Trophoblast cell (in vitro differentiated cells and primary cell): ENCODE measurements at regions not wholly inside any gene's neighbourhood (a gene's known extent, or its start where the extent isn't known, plus 50 kb on each side); places are given as distances from the start of the nearest gene placed in this dataset.

ENCODE experiments used
- DNase-seq, 2 donors: peaks; one replicate each; pipeline ENCODE4 v3.0.0-alpha.2; 2016
- H2AFZ ChIP-seq: 2 replicates; pipeline ENCODE4 v1.6.1; 2013; ENCODE audit warnings: low read length, moderate library complexity, mild to moderate bottlenecking; ENCODE audit not compliant: insufficient read depth, poor library complexity
- H2AK5ac ChIP-seq: 2 replicates; pipeline ENCODE4 v1.6.1; 2013; ENCODE audit warnings: mild to moderate bottlenecking, low read length
- H2BK120ac ChIP-seq: 2 replicates; pipeline ENCODE4 v1.6.1; 2013; ENCODE audit warnings: low read length, mild to moderate bottlenecking, moderate library complexity; ENCODE audit not compliant: insufficient read depth, poor library complexity
- H2BK12ac ChIP-seq: 2 replicates; pipeline ENCODE4 v1.6.1; 2013; ENCODE audit warnings: mild to moderate bottlenecking, low read length, moderate library complexity
- H2BK5ac ChIP-seq: 2 replicates; pipeline ENCODE4 v1.6.1; 2013; ENCODE audit warnings: low read length, low read depth, moderate library complexity, mild to moderate bottlenecking; ENCODE audit not compliant: poor library complexity
- H3K14ac ChIP-seq: 2 replicates; pipeline ENCODE4 v1.6.1; 2013; ENCODE audit warnings: mild to moderate bottlenecking, low read length
- H3K18ac ChIP-seq: 2 replicates; pipeline ENCODE4 v1.6.1; 2013; ENCODE audit warnings: mild to moderate bottlenecking, low read length
- H3K23ac ChIP-seq: 2 replicates; pipeline ENCODE4 v1.6.1; 2013; ENCODE audit warnings: low read length
- H3K27ac ChIP-seq: 2 replicates; pipeline ENCODE4 v1.5.1; 2013; ENCODE audit warnings: low read depth, mild to moderate bottlenecking, inconsistent platforms, low read length, moderate library complexity
- H3K27me3 ChIP-seq: 2 replicates; pipeline ENCODE4 v1.6.1; 2013; ENCODE audit warnings: inconsistent platforms, mild to moderate bottlenecking, low read length, moderate library complexity; ENCODE audit not compliant: insufficient read depth
- H3K36me3 ChIP-seq, 2 experiments: 1 replicate in 1 of 2; 2 replicates in 1 of 2; pipeline ENCODE4 v1.6.1; 2013; ENCODE audit warnings: low read length in 2 of 2, mild to moderate bottlenecking in 2 of 2, moderate library complexity in 1 of 2; ENCODE audit not compliant: insufficient read depth in 2 of 2, control insufficient read depth in 1 of 2
- H3K4ac ChIP-seq: 2 replicates; pipeline ENCODE4 v1.6.1; 2013; ENCODE audit warnings: low read depth, mild to moderate bottlenecking, low read length, moderate library complexity
- H3K4me1 ChIP-seq, 2 experiments: 1 replicate in 1 of 2; 2 replicates in 1 of 2; pipeline ENCODE4 v1.6.1; 2013; ENCODE audit warnings: low read length in 2 of 2, mild to moderate bottlenecking in 2 of 2, moderate library complexity in 1 of 2; ENCODE audit not compliant: insufficient read depth in 2 of 2, control insufficient read depth in 1 of 2
- H3K4me2 ChIP-seq: 2 replicates; pipeline ENCODE4 v1.6.1; 2013; ENCODE audit warnings: inconsistent platforms, mild to moderate bottlenecking, low read length, moderate library complexity
- H3K4me3 ChIP-seq: 2 replicates; pipeline ENCODE4 v1.5.1; 2013; ENCODE audit warnings: mild to moderate bottlenecking, low read depth, low read length, inconsistent platforms
- H3K79me1 ChIP-seq: one replicate; pipeline ENCODE4 v1.6.1; 2013; ENCODE audit warnings: low read length
- H3K79me2 ChIP-seq: 2 replicates; pipeline ENCODE4 v1.6.1; 2013; ENCODE audit warnings: low read length, mild to moderate bottlenecking; ENCODE audit not compliant: control insufficient read depth, insufficient read depth, poor library complexity
- H3K9ac ChIP-seq: 2 replicates; pipeline ENCODE4 v1.6.1; 2013; ENCODE audit warnings: mild to moderate bottlenecking, low read length
- H3K9me3 ChIP-seq: 2 replicates; pipeline ENCODE4 v1.6.1; 2013; ENCODE audit warnings: low read depth, mild to moderate bottlenecking, control low read depth, inconsistent platforms, low read length; ENCODE audit not compliant: insufficient read depth
- H4K12ac ChIP-seq: 2 replicates; pipeline ENCODE4 v1.6.1; 2013; ENCODE audit warnings: low read depth, mild to moderate bottlenecking, low read length, moderate library complexity
- H4K8ac ChIP-seq: 2 replicates; pipeline ENCODE4 v1.6.1; 2013; ENCODE audit warnings: low read depth, mild to moderate bottlenecking, low read length, moderate library complexity
- H4K91ac ChIP-seq: one replicate; pipeline ENCODE4 v1.6.1; 2013; ENCODE audit warnings: low read depth, mild to moderate bottlenecking, low read length, moderate library complexity
- WGBS: extraction: QIAGEN DNeasy Blood & Tissue Kit; methylation state at CpG from one replicate; pipeline ENCODE4 v1.1.7; 2013; ENCODE audit warnings: missing lambda C conversion rate; ENCODE audit not compliant: insufficient read length, insufficient coverage; ENCODE audit errors: extremely low coverage; 5-methylcytosine and 5-hydroxymethylcytosine counted together

- WGBS, result no CpG with 5 or more reads among the region's 4 CpGs
- no peak overlapping the region for H3K9ac ChIP-seq
Measured at GRCh38 chr1:214715126-214715525, 112.1 kb downstream of the CENPF start.

GRCh38 chr1:214717351-214717750 lies 114.4 kb downstream of the CENPF start:
- no peak overlapping the region for H2BK120ac ChIP-seq
- no peak overlapping the region for H3K4ac ChIP-seq
- H3K18ac ChIP-seq, result no peak overlapping the region
- H3K4me3 ChIP-seq, result no peak overlapping the region
- no peaks in the 10 kb centered on the region for H3K79me1 ChIP-seq
- H3K27me3 ChIP-seq, result no peaks in the 10 kb centered on the region
- no peaks in the 10 kb centered on the region for H3K4me1 ChIP-seq
- H2AK5ac ChIP-seq, result no peak overlapping the region
- H2AFZ ChIP-seq, result no peak overlapping the region
- H3K23ac ChIP-seq, result no peak overlapping the region
- H3K9ac ChIP-seq, result no peak overlapping the region
- no peak overlapping the region for H3K4me2 ChIP-seq
- H3K79me2 ChIP-seq, result no peaks in the 10 kb centered on the region
- H3K9me3 ChIP-seq, result no peaks in the 10 kb centered on the region
- H3K27ac ChIP-seq, result no peak overlapping the region
- H4K91ac ChIP-seq, result no peak overlapping the region
- H4K8ac ChIP-seq, result no peak overlapping the region
- no CpG with 5 or more reads among the region's 7 CpGs for WGBS
- no peak overlapping the region for H2BK12ac ChIP-seq
- H3K14ac ChIP-seq, result no peak overlapping the region
- no peaks in the 10 kb centered on the region for H3K36me3 ChIP-seq
- no peak for DNase-seq
- H2BK5ac ChIP-seq, result no peak overlapping the region
- H4K12ac ChIP-seq, result no peak overlapping the region

More at GRCh38 chr1:214715126-214715525, 112.1 kb downstream of the CENPF start:
- no peak overlapping the region for H3K18ac ChIP-seq
- no peak overlapping the region for H3K27ac ChIP-seq
- no peak overlapping the region for H3K4me2 ChIP-seq
- H3K36me3 ChIP-seq, result no peaks in the 10 kb centered on the region
- H4K8ac ChIP-seq, result no peak overlapping the region
- no peaks in the 10 kb centered on the region for H3K79me2 ChIP-seq
- no peak for DNase-seq
- no peak overlapping the region for H2BK12ac ChIP-seq
- no peak overlapping the region for H3K4ac ChIP-seq
- no peak overlapping the region for H4K12ac ChIP-seq
- no peak overlapping the region for H2AFZ ChIP-seq
- H2BK5ac ChIP-seq, result no peak overlapping the region
- H2AK5ac ChIP-seq, result no peak overlapping the region
- H3K4me1 ChIP-seq, result no peaks in the 10 kb centered on the region
- no peaks in the 10 kb centered on the region for H3K79me1 ChIP-seq
- no peaks in the 10 kb centered on the region for H3K9me3 ChIP-seq
- H3K23ac ChIP-seq, result no peak overlapping the region
- H2BK120ac ChIP-seq, result no peak overlapping the region
- H3K4me3 ChIP-seq, result no peak overlapping the region
- no peak overlapping the region for H4K91ac ChIP-seq
- H3K27me3 ChIP-seq, result no peaks in the 10 kb centered on the region
- no peak overlapping the region for H3K14ac ChIP-seq

GRCh38 chr1:214718724-214719123 lies 115.7 kb downstream of the CENPF start:
- Histone ChIP-seq H2BK120ac (no peak overlapping the region), H3K4ac (no peak overlapping the region), H4K8ac (no peak overlapping the region), H3K18ac (no peak overlapping the region), H3K14ac (no peak overlapping the region), H4K12ac (no peak overlapping the region), H3K9me3 (no peaks in the 10 kb centered on the region), H3K27ac (no peak overlapping the region), H3K23ac (no peak overlapping the region), H3K36me3 (no peaks in the 10 kb centered on the region), H3K9ac (no peak overlapping the region), H2AK5ac (no peak overlapping the region), H3K4me1 (no peaks in the 10 kb centered on the region), H4K91ac (no peak overlapping the region), H2BK5ac (no peak overlapping the region), H3K4me2 (no peak overlapping the region), H2BK12ac (no peak overlapping the region), H3K79me1 (no peaks in the 10 kb centered on the region), H2AFZ (no peak overlapping the region), H3K4me3 (no peak overlapping the region), H3K79me2 (no peaks in the 10 kb centered on the region), H3K27me3 (no peaks in the 10 kb centered on the region)
- no peak for DNase-seq

- no peak overlapping the region for H2AK5ac ChIP-seq
- H3K9ac ChIP-seq, result no peak overlapping the region
- H2BK120ac ChIP-seq, result no peak overlapping the region
- no peaks in the 10 kb centered on the region for H3K27me3 ChIP-seq
- no peaks in the 10 kb centered on the region for H3K9me3 ChIP-seq
- no peak overlapping the region for H3K4ac ChIP-seq
- no peak overlapping the region for H4K91ac ChIP-seq
- no CpG with 5 or more reads among the region's 4 CpGs for WGBS
- no peak overlapping the region for H3K27ac ChIP-seq
- H3K4me1 ChIP-seq, result no peaks in the 10 kb centered on the region
- no peak overlapping the region for H4K12ac ChIP-seq
- H3K36me3 ChIP-seq, result no peaks in the 10 kb centered on the region
- H3K79me2 ChIP-seq, result no peaks in the 10 kb centered on the region
- H3K23ac ChIP-seq, result no peak overlapping the region
- H2BK12ac ChIP-seq, result no peak overlapping the region
- no peak overlapping the region for H3K14ac ChIP-seq
- H4K8ac ChIP-seq, result no peak overlapping the region
- H3K79me1 ChIP-seq, result no peaks in the 10 kb centered on the region
- no peak overlapping the region for H3K4me2 ChIP-seq
- no peak overlapping the region for H2BK5ac ChIP-seq
- no peak overlapping the region for H2AFZ ChIP-seq
- DNase-seq, result no peak
- no peak overlapping the region for H3K18ac ChIP-seq
- H3K4me3 ChIP-seq, result no peak overlapping the region
Measured at GRCh38 chr1:214719207-214719606, 116.2 kb downstream of the CENPF start.
